Mucosa of descending colon (tissue), 3 donors: ENCODE measurements at regions not wholly inside any gene's neighbourhood (a gene's known extent, or its start where the extent isn't known, plus 50 kb on each side); places are given as distances from the start of the nearest gene placed in this dataset.
"Not testable (repeated sequence)": the region's sequence is repeated elsewhere in the genome, so short reads cannot be mapped to it uniquely, and the experiment has no call there.

ENCODE experiments used
- ATAC-seq: fragments of 200-7000 bp; cut with Tn5 transposase; one replicate; pipeline ENCODE4 v1.9.1; 2020; ENCODE audit warnings: mild to moderate bottlenecking, moderate library complexity
- DNase-seq, 3 donors: peaks; one replicate each; pipeline ENCODE4 v3.0.0-alpha.2; 2020
- H3K36me3 ChIP-seq: fragments of 200-600 bp; one replicate; pipeline ENCODE4 v1.8.0; 2021; ENCODE audit warnings: low read depth, mild to moderate bottlenecking
- H3K4me1 ChIP-seq: fragments of 200-600 bp; one replicate; pipeline ENCODE4 v1.8.0; 2021; ENCODE audit warnings: low read depth, mild to moderate bottlenecking
- H3K4me3 ChIP-seq: fragments of 200-600 bp; one replicate; pipeline ENCODE4 v1.8.0; 2021; ENCODE audit warnings: mild to moderate bottlenecking
- H3K9me3 ChIP-seq: fragments of 200-600 bp; one replicate; pipeline ENCODE4 v1.8.0; 2021; ENCODE audit warnings: mild to moderate bottlenecking
- CTCF ChIP-seq: fragments of 200-600 bp; IDR thresholded peaks from one replicate; pipeline ENCODE4 v1.8.0; 2022; ENCODE audit warnings: antibody characterized with exemption, mild to moderate bottlenecking
- intact Hi-C, 2 donors: fragments of 100-400 bp; cut with DNase I in 1 of 2; cut with micrococcal nuclease in 1 of 2; formaldehyde crosslinking; loops; one replicate each; pipeline versions ENCODE4 v1.11.0 to v1.11.1; 2022; cut with DNase I, micrococcal nuclease
- donor health status: DM: no; HTN: no; CAD: no; lungs with moderate emphysema.
- donor health status: DM: no; HTN: no; CAD: no.
- donor health status: DM: no; HTN: yes; CAD: no.

DNA sequence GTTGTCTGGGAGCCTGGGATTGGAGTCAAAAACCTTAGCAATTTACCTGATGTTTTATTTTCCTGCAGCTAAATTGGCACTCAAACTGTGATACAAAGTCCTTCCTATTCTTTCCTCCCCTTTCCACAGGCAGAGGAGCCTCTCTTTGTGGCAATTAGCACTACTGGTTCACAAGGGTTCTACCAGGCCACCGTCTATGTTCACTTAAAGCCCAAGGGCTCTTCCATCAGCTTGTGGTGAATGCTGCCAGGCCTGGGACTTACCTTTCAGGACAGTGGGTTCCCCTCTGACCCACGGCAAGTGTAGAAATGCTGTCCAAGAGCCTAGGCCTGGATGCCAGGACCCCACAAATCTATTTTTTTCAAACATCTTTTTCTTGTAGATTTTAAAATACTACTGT lies 251.9 kb upstream of the B3GALT2 start:
- Histone ChIP-seq H3K36me3 (no peaks in the 10 kb centered on the region), H3K9me3 (peaks cover 7% of the 10 kb centered on the region), H3K4me3 (no peak overlapping the region), H3K4me1 (no peaks in the 10 kb centered on the region)
- intact Hi-C loops, result no loop called here
- DNase-seq (no peak), ATAC-seq (no peak)
- TF ChIP-seq CTCF, result no peak

DNA sequence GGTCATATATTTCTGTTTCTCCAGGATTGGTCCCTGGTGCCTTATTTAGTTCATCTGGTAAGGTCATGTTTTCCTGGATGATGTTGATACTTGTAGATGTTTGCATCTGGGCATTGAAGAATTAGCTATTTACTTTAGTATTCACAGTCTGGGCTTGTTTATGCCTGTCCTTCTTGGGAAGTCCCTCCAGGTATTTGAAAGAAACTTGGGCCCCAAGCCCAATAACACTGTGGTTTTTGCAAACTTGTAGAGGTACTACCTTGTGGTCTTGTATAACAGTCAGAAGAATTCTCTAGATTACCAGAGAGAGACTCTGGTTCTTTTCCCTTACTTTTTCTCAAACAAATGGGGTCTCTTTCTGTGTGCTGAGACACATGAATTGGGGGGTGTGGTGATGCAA lies 251.4 kb upstream of the B3GALT2 start:
- ATAC-seq, result no peak
- no peak for DNase-seq
- peaks cover 12% of the 10 kb centered on the region for H3K9me3 ChIP-seq
- H3K4me1 ChIP-seq, result no peaks in the 10 kb centered on the region
- TF ChIP-seq CTCF, result no peak
- H3K4me3 ChIP-seq, result no peak overlapping the region
- H3K36me3 ChIP-seq, result no peaks in the 10 kb centered on the region
- intact Hi-C loops, result no loop called here

DNA sequence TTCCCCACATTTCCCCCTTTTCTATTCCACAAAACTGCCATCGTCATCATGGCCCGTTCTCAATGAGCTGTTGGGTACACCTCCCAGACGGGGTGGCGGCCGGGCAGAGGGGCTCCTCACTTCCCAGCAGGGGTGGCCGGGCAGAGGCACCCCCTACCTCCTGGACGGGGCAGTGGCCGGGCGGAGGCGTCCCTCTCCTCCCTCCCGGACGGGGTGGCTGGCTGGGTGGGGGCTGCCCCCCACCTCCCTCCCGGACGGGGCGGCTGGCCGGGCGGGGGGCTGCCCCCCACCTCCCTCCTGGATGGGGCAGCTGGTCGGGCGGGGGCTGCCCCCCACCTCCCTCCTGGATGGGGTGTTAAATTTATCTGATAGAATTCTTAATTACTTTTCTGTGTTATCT lies 250.9 kb upstream of the B3GALT2 start:
- H3K4me3 ChIP-seq, H3K4me1 ChIP-seq, H3K36me3 ChIP-seq, intact Hi-C loops, ATAC-seq: not testable (repeated sequence)
- peaks cover 16% of the 10 kb centered on the region for H3K9me3 ChIP-seq
- DNase-seq, result peak in 1 of 3 donors; percentile 44

- Histone ChIP-seq H3K4me3 (no peak overlapping the region), H3K9me3 (peaks cover 18% of the 10 kb centered on the region), H3K4me1 (peaks cover 3% of the 10 kb centered on the region), H3K36me3 (no peaks in the 10 kb centered on the region)
- no peak for TF ChIP-seq CTCF
- no peak for DNase-seq
- ATAC-seq, result no peak
- intact Hi-C loops, result no loop called here
Observed at GRCh38 chr1:193435781-193436180, 249.4 kb upstream of the B3GALT2 start.

- no peak for TF ChIP-seq CTCF
- H3K4me1 ChIP-seq, result peaks cover 6% of the 10 kb centered on the region
- ATAC-seq (no peak), DNase-seq (no peak)
- intact Hi-C loops, result no loop called here
- no peak overlapping the region for H3K4me3 ChIP-seq
- H3K36me3 ChIP-seq, result no peaks in the 10 kb centered on the region
- H3K9me3 ChIP-seq, result peaks cover 18% of the 10 kb centered on the region
Observed at GRCh38 chr1:193434319-193434718, 247.9 kb upstream of the B3GALT2 start.

DNA sequence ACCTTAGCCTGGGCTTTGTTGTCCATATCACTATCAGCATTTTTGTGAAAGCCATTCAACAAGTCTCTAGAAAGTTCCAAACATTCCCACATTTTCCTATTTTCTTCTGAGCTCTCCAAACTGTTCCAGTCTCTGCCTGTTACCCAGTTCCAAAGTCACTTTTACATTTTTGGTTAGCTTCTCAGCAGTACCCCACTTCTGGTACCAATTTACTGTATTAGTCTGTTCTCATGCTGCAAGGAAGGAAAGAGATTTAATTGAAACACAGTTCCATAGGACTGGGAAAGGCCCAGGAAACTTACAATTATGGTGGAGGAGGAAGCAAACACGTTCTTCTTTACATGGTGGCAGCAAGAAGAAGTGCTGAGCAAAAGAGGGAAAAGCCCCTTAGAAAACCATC lies 247.2 kb upstream of the B3GALT2 start:
- no peak for ATAC-seq
- no peak overlapping the region for H3K4me3 ChIP-seq
- H3K36me3 ChIP-seq, result no peaks in the 10 kb centered on the region
- peaks cover 6% of the 10 kb centered on the region for H3K4me1 ChIP-seq
- TF ChIP-seq CTCF, result no peak
- peaks cover 18% of the 10 kb centered on the region for H3K9me3 ChIP-seq
- DNase-seq, result no peak
- intact Hi-C loops, result no loop called here
